Keratinocyte (primary cell): ENCODE measurements at regions not wholly inside any gene's neighbourhood (a gene's known extent, or its start where the extent isn't known, plus 50 kb on each side); places are given as distances from the start of the nearest gene placed in this dataset.

Experiments
- EZH2 ChIP-seq: IDR thresholded peaks from one replicate; pipeline ENCODE4 v1.6.1; 2012; ENCODE audit warnings: inconsistent platforms, mild to moderate bottlenecking, low read length, moderate library complexity
- TF ChIP-seq, protein P1 (sequence below), 3 experiments: IDR thresholded peaks in 1 of 3; conservative IDR thresholded peaks in 1 of 3; optimal IDR thresholded peaks in 1 of 3; 2 replicates in 2 of 3; 3 replicates in 1 of 3; pipeline versions ENCODE3 to v1.5.1; 2011; ENCODE audit warnings: low read length in 3 of 3, mild to moderate bottlenecking in 3 of 3, moderate library complexity in 2 of 3, control low read depth in 1 of 3, inconsistent platforms in 1 of 3; ENCODE audit not compliant: insufficient read depth in 2 of 3; ENCODE audit errors: extremely low read depth in 1 of 3

DNA sequence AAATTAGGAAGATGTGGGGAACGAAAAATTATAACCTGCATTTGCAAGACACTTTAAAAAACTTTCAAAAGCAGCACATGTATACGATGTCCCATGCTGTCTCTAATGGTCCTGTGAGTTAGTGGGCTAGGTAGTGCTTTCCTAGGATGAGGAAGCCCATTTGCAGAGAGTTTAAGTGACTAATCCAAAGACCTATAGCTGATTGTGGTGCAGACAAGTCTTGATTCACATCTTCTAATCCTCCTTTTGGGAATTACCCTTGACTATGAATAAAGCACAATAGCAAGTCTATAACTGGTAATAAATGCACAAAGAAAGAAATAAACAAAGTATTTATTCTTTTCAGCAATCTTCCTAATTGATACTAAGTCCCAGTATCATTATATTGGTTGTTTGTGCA, 234.6 kb upstream of the FANCL start:
- TF ChIP-seq, protein P1, sequence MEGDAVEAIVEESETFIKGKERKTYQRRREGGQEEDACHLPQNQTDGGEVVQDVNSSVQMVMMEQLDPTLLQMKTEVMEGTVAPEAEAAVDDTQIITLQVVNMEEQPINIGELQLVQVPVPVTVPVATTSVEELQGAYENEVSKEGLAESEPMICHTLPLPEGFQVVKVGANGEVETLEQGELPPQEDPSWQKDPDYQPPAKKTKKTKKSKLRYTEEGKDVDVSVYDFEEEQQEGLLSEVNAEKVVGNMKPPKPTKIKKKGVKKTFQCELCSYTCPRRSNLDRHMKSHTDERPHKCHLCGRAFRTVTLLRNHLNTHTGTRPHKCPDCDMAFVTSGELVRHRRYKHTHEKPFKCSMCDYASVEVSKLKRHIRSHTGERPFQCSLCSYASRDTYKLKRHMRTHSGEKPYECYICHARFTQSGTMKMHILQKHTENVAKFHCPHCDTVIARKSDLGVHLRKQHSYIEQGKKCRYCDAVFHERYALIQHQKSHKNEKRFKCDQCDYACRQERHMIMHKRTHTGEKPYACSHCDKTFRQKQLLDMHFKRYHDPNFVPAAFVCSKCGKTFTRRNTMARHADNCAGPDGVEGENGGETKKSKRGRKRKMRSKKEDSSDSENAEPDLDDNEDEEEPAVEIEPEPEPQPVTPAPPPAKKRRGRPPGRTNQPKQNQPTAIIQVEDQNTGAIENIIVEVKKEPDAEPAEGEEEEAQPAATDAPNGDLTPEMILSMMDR (optimal IDR thresholded peaks at IDR 0.05 in 1 of 3, IDR thresholded peaks at IDR 0.05 in 1 of 3, conservative IDR thresholded peaks at IDR 0.05 in 1 of 3; ENCODE audit: extremely low read depth in 1 of 3, insufficient read depth in 2 of 3, low read length in 3 of 3), result no peak
- TF ChIP-seq EZH2, result no peak
